Endothelial cell of umbilical vein (primary cell): ENCODE measurements at regions not wholly inside any gene's neighbourhood (a gene's known extent, or its start where the extent isn't known, plus 50 kb on each side); places are given as distances from the start of the nearest gene placed in this dataset.

Experiments used
- BruUV-seq: library from RNA; stranded (reverse); fragments of 400-500 nt; replicated peaks from 2 replicates; lab custom pipeline; 2021; lab: Mats Ljungman, UMichigan
- CTCF ChIA-PET: fragments of 300-600, 350-600 bp; sonication (Branson Sonifier 250); formaldehyde crosslinking; loops from one replicate; lab custom pipeline; 2021; ENCODE audit warnings: antibody characterized with exemption, inconsistent platforms; lab: Charles Lee
- POLR2A ChIA-PET: fragments of 300-600, 350-600 bp; sonication (Branson Sonifier 250); formaldehyde crosslinking; loops from one replicate; lab custom pipeline; 2021; ENCODE audit warnings: antibody characterized with exemption, inconsistent platforms; lab: Charles Lee
- DNase-seq: peaks from one replicate; pipeline ENCODE4 v3.0.0-alpha.2; 2011; ENCODE audit warnings: low read depth, low spot score
- FAIRE-seq: peaks from 2 replicates; lab custom pipeline; 2011; peaks lifted over from hg19 to GRCh38; lab: Jason Lieb, UNC
- H2AFZ ChIP-seq: 2 replicates; pipeline ENCODE4 v1.6.0; 2012; ENCODE audit warnings: low read depth, low read length, control low read depth, inconsistent platforms
- H3K27ac ChIP-seq: 2 replicates; pipeline ENCODE4 v1.5.1; 2011; ENCODE audit warnings: low read depth, mild to moderate bottlenecking, control low read depth, low read length, moderate library complexity; ENCODE audit not compliant: insufficient read depth
- H3K27me3 ChIP-seq, 2 experiments: 2 replicates each; pipeline versions ENCODE4 v1.6.0 to v1.6.1; 2011; ENCODE audit warnings: low read length in 2 of 2, mixed read lengths in 1 of 2; ENCODE audit not compliant: control insufficient read depth in 2 of 2, insufficient read depth in 2 of 2
- H3K36me3 ChIP-seq, 2 experiments: 2 replicates in 1 of 2; 3 replicates in 1 of 2; pipeline ENCODE4 v1.5.1; 2011; ENCODE audit warnings: low read length in 2 of 2, mild to moderate bottlenecking in 1 of 2, moderate library complexity in 1 of 2; ENCODE audit not compliant: control insufficient read depth in 2 of 2, insufficient read depth in 2 of 2; ENCODE audit errors: extremely low read depth in 1 of 2
- H3K4me1 ChIP-seq: 3 replicates; pipeline ENCODE4 v1.5.1; 2011; ENCODE audit warnings: mild to moderate bottlenecking, low read length; ENCODE audit not compliant: control insufficient read depth, insufficient read depth; ENCODE audit errors: extremely low read depth
- H3K4me2 ChIP-seq: 2 replicates; pipeline ENCODE4 v1.6.1; 2011; ENCODE audit warnings: low read length, control low read depth, mixed read lengths; ENCODE audit not compliant: insufficient read depth
- H3K4me3 ChIP-seq, 3 experiments: fragments of 200-600 bp in 1 of 3; sonication (generic), shearing (Covaris generic) in 1 of 3; replicated peaks in 1 of 3; 2 replicates each; pipeline ENCODE4 v1.5.1; 2011 to 2016; ENCODE audit warnings: control low read depth in 3 of 3, low read length in 3 of 3, mild to moderate bottlenecking in 2 of 3, inconsistent platforms in 1 of 3, low read depth in 1 of 3, moderate library complexity in 1 of 3; ENCODE audit not compliant: insufficient read depth in 1 of 3
- H3K79me2 ChIP-seq: 2 replicates; pipeline ENCODE4 v1.6.0; 2012; ENCODE audit warnings: low read length, inconsistent platforms; ENCODE audit not compliant: control insufficient read depth, insufficient read depth
- H3K9ac ChIP-seq: replicated peaks from 2 replicates; pipeline ENCODE3; 2011; ENCODE audit warnings: low read length, control low read depth; ENCODE audit not compliant: insufficient read depth; ENCODE audit errors: extremely low read depth
- H3K9me1 ChIP-seq: replicated peaks from 3 replicates; pipeline ENCODE4 v1.6.0; 2011; ENCODE audit warnings: mild to moderate bottlenecking, low read length; ENCODE audit not compliant: control insufficient read depth, insufficient read depth; ENCODE audit errors: extremely low read depth
- H3K9me3 ChIP-seq: replicated peaks from 2 replicates; pipeline ENCODE4 v1.5.1; 2012; ENCODE audit warnings: low read length, inconsistent platforms; ENCODE audit not compliant: control insufficient read depth, insufficient read depth
- H4K20me1 ChIP-seq: replicated peaks from 2 replicates; pipeline ENCODE3; 2011; ENCODE audit warnings: mild to moderate bottlenecking, low read length; ENCODE audit not compliant: control insufficient read depth, insufficient read depth; ENCODE audit errors: extremely low read depth
- CTCF ChIP-seq, 2 donors: IDR thresholded peaks; 1 replicate in 1 of 2; 2 replicates in 1 of 2; pipeline ENCODE4 v1.5.1; 2011; ENCODE audit warnings: low read length in 2 of 2, mild to moderate bottlenecking in 2 of 2, moderate library complexity in 2 of 2, control low read depth in 1 of 2, inconsistent platforms in 1 of 2, low read depth in 1 of 2; ENCODE audit not compliant: insufficient read depth in 1 of 2; ENCODE audit errors: extremely low read depth in 1 of 2
- EZH2 ChIP-seq: IDR thresholded peaks from 2 replicates; pipeline ENCODE4 v1.6.1; 2012; ENCODE audit warnings: borderline replicate concordance, low read depth, mild to moderate bottlenecking, moderate library complexity, low read length, inconsistent platforms; ENCODE audit not compliant: severe bottlenecking
- FOS ChIP-seq: IDR thresholded peaks from 2 replicates; pipeline ENCODE4 v1.6.1; 2011; ENCODE audit warnings: mild to moderate bottlenecking, low read length, moderate library complexity, borderline replicate concordance; ENCODE audit not compliant: insufficient read depth
- GATA2 ChIP-seq: IDR thresholded peaks from 2 replicates; pipeline ENCODE4 v1.7.0; 2011; ENCODE audit warnings: low read depth, mild to moderate bottlenecking, moderate library complexity, mixed read lengths, low read length; ENCODE audit not compliant: insufficient read length, insufficient read depth
- JUN ChIP-seq: IDR thresholded peaks from 2 replicates; pipeline ENCODE4 v1.6.1; 2011; ENCODE audit warnings: borderline replicate concordance, low read depth; ENCODE audit not compliant: insufficient read length, insufficient read depth
- MYC ChIP-seq: IDR thresholded peaks from one replicate; pipeline ENCODE4 v1.6.1; 2011; ENCODE audit warnings: mild to moderate bottlenecking, low read depth, low read length
- POLR2AphosphoS5 ChIP-seq: IDR thresholded peaks from 2 replicates; pipeline ENCODE4 v1.6.1; 2012; ENCODE audit warnings: low read depth, mild to moderate bottlenecking, control low read depth, low read length, moderate library complexity; ENCODE audit not compliant: insufficient read depth
- dilution Hi-C: fragments of 300-500 bp; cut with MboI; formaldehyde crosslinking; loops from one replicate; pipeline ENCODE4 v1.15.0; 2019; ENCODE audit warnings: low sequenced_read_pairs; ENCODE audit not compliant: extremely low pct_ligation_motif_present
- intact Hi-C: fragments of 100-400 bp; cut with micrococcal nuclease; formaldehyde crosslinking; loops from one replicate; pipeline ENCODE4 v1.10.0; 2022

- H2AFZ ChIP-seq: no peak overlapping the region
- peaks cover 2% of the 10 kb centered on the region for H3K9me3 ChIP-seq
Measured at GRCh38 chr5:85952680-85953079, 665.1 kb upstream of the COX7C start.

DNA sequence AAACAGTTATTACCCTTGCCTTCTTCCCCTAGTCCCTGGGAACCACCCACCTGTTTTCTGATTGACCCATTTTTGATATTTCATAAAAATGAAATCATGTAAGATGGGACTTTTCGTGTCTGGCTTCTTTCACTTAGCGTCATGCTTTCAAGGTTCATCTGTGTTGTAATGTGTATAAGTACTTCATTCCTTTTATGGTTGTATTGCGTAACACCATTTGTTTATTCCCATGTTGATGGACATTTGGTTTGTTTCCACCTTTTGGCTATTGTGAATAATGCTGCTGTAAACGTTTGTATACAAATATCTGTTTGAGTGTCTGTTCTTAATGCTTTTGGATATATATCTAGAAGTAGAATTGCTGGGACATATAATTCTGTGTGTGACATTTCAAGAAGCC, 650.1 kb upstream of the COX7C start:
- no TSS peak for BruUV-seq
- Histone ChIP-seq H3K27me3 (no peaks in the 10 kb centered on the region), H3K4me3 (no peak overlapping the region), H3K4me1 (no peaks in the 10 kb centered on the region), H3K9ac (no peak overlapping the region), H3K9me1 (no peaks in the 10 kb centered on the region), H3K79me2 (no peaks in the 10 kb centered on the region), H3K4me2 (no peak overlapping the region), H3K36me3 (no peaks in the 10 kb centered on the region), H3K9me3 (peaks cover 1% of the 10 kb centered on the region), H2AFZ (no peak overlapping the region), H3K27ac (no peak overlapping the region), H4K20me1 (no peaks in the 10 kb centered on the region)
- TF ChIP-seq FOS (no peak), GATA2 (no peak), POLR2AphosphoS5 (no peak), CTCF (IDR thresholded peaks at IDR 0.05; ENCODE audit: extremely low read depth in 1 of 2, insufficient read depth in 1 of 2, low read depth in 1 of 2, low read length in 2 of 2) (no peak)
- FAIRE-seq (no peak), DNase-seq (no peak)
- dilution Hi-C loops (no loop called here), intact Hi-C loops (no loop called here)
- CTCF ChIA-PET: no interaction called here
- POLR2A ChIA-PET: no interaction called here

More at GRCh38 chr5:85952680-85953079, 665.1 kb upstream of the COX7C start:
- dilution Hi-C loops: no loop called here
- ChIA-PET POLR2A (no interaction called here), CTCF (no interaction called here)
- H3K27me3 ChIP-seq: no peaks in the 10 kb centered on the region
- TF ChIP-seq JUN (no peak), CTCF (IDR thresholded peaks at IDR 0.05; ENCODE audit: extremely low read depth in 1 of 2, insufficient read depth in 1 of 2, low read depth in 1 of 2, low read length in 2 of 2) (no peak), POLR2AphosphoS5 (no peak), MYC (no peak), EZH2 (no peak)
- H3K4me1 ChIP-seq: no peaks in the 10 kb centered on the region
- no peaks in the 10 kb centered on the region for H4K20me1 ChIP-seq
- no peaks in the 10 kb centered on the region for H3K9me1 ChIP-seq
- FAIRE-seq: no peak
- no peak overlapping the region for H3K27ac ChIP-seq
- no peaks in the 10 kb centered on the region for H3K36me3 ChIP-seq
- no peak overlapping the region for H3K4me2 ChIP-seq
- H3K9ac ChIP-seq: no peak overlapping the region
- DNase-seq: no peak
- H3K79me2 ChIP-seq: no peaks in the 10 kb centered on the region
- intact Hi-C loops: no loop called here
- H3K4me3 ChIP-seq: no peak overlapping the region
- BruUV-seq: no TSS peak
